B cell (primary cell): ENCODE measurements at regions not wholly inside any gene's neighbourhood (a gene's known extent, or its start where the extent isn't known, plus 50 kb on each side); places are given as distances from the start of the nearest gene placed in this dataset.

ENCODE experiments used
- CTCF ChIP-seq: fragments of 200-600 bp; IDR thresholded peaks from one replicate; pipeline ENCODE4 v1.8.0; 2022; ENCODE audit warnings: antibody characterized with exemption, mild to moderate bottlenecking
- EZH2 ChIP-seq: IDR thresholded peaks from 2 replicates; pipeline ENCODE4 v1.6.1; 2012; ENCODE audit warnings: borderline replicate concordance, low read depth, mild to moderate bottlenecking, moderate library complexity, low read length; ENCODE audit not compliant: insufficient read depth, poor library complexity, severe bottlenecking

- TF ChIP-seq CTCF = no peak
- no peak for TF ChIP-seq EZH2
Observed at GRCh38 chr5:134462047-134462575, 50.4 kb upstream of the CDKN2AIPNL start.
